Bronchial epithelial cell (primary cell): ENCODE measurements at regions not wholly inside any gene's neighbourhood (a gene's known extent, or its start where the extent isn't known, plus 50 kb on each side); places are given as distances from the start of the nearest gene placed in this dataset.
"Not testable (repeated sequence)": the region's sequence is repeated elsewhere in the genome, so short reads cannot be mapped to it uniquely, and the experiment has no call there.

Experiments used
- DNase-seq: peaks from one replicate; pipeline ENCODE4 v3.0.0-alpha.2; 2010; ENCODE audit warnings: low read depth
- FAIRE-seq: peaks from 2 replicates; lab custom pipeline; 2011; peaks lifted over from hg19 to GRCh38; lab: Jason Lieb, UNC
- H3K27me3 ChIP-seq: 2 replicates; pipeline ENCODE4 v1.5.1; 2011; ENCODE audit warnings: low read length; ENCODE audit not compliant: control insufficient read depth, insufficient read depth
- H3K36me3 ChIP-seq: 2 replicates; pipeline ENCODE4 v1.5.1; 2011; ENCODE audit warnings: low read length; ENCODE audit not compliant: control insufficient read depth, insufficient read depth
- H3K4me3 ChIP-seq: 2 replicates; pipeline ENCODE4 v1.5.1; 2011; ENCODE audit warnings: mild to moderate bottlenecking, low read depth, low read length, control low read depth
- CTCF ChIP-seq: IDR thresholded peaks from 2 replicates; pipeline ENCODE4 v1.5.1; 2011; ENCODE audit warnings: mild to moderate bottlenecking, moderate library complexity, low read length, control low read depth, inconsistent platforms; ENCODE audit not compliant: insufficient read depth, severe bottlenecking

DNA sequence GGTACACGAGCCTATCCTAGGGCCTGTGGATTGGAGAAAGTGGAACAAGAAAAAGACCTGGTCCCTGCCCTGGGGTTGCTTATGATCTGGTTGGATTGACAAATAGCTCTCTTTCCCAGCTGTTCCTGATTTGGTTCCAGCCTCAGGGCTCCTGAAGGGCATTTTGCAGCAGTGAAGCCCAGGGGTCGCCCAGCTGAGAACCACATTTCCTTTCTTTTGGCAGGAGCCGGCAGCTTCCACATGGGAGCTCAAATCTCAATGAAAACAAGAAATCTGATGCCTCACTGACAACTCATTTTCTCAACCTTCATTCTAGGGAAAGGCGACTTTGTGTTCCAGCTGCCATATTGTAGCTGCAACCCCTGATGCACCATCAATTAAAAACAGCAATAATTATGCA lies 140.6 kb upstream of the CADM1 start:
- no peak for DNase-seq
- no peaks in the 10 kb centered on the region for H3K36me3 ChIP-seq
- FAIRE-seq: no peak
- no peak for TF ChIP-seq CTCF
- peaks cover 5% of the 10 kb centered on the region for H3K27me3 ChIP-seq
- H3K4me3 ChIP-seq: no peak overlapping the region

DNA sequence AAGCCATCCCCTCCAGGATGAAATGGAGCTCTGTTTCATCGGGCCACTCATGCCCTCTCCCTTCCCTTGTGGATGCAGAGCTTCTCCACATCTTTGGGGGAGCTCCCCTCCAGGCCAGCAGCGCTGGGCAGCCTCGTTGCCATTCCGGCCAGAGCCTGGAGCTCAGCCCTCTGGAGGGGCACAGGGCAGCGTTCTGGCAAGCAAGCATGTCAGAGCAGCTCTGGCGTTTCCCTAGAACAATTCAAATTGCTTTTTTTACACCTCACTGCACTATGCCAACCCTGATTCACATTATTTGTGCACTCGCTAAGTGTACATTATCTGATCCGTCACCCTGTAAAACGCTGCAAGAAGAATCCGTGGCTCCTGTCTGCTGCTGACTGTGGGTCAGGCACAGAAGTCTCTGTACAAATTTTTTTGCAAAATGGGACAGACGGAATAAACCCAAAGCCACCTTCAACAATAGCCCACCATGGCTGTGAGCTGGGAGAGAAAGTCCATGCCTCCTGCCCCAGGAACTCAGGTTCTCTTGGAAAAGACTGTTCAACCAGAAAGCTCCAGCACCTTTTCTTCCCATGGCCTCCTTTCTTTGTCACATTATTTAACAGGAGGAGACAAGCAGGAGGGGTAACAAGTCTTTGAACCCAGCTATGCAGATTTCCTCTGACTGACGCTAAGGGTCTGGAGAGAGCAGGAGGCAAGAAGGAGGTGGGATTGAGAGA lies 139.5 kb upstream of the CADM1 start:
- Histone ChIP-seq H3K4me3 (no peak overlapping the region), H3K27me3 (peaks cover 5% of the 10 kb centered on the region), H3K36me3 (no peaks in the 10 kb centered on the region)
- DNase-seq: no peak
- FAIRE-seq: peak; percentile 36
- TF ChIP-seq CTCF: no peak

GRCh38 chr11:115642660-115643059 lies 138.4 kb upstream of the CADM1 start:
- H3K36me3 ChIP-seq: no peaks in the 10 kb centered on the region
- H3K4me3 ChIP-seq: no peak overlapping the region
- peaks cover 5% of the 10 kb centered on the region for H3K27me3 ChIP-seq
- no peak for FAIRE-seq
- TF ChIP-seq CTCF: no peak
- DNase-seq: no peak

DNA sequence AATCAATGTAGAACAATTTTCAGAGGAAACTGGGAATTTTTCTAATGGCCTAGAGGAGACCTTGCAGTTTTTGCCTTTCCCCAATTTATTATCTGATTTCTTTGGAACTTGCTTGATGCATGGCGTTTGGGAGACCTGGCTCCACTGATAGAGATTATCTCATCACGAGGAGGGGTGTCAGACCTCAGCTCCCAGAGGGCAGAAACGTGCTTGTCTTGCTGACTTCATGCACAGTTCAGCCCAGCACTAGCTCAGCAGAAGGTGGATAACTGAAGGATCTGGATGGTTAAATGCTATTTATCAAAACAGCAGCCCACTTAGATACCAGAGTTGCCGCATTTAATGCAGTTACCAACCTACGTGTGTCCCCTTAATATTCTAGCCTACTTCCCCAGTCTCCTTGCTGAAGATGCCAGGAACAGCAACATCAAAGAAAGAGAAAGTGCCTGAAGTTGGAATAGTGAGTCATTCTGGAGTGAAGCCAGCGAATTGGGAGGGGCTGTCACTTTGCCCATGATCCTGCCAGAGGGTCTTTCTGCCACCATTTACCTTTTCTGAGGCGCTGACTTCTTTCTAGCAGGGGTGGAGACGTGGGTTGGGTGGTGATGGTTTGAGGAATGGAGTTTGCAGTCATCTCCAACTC lies 133.5 kb upstream of the CADM1 start:
- Histone ChIP-seq H3K4me3 (no peak overlapping the region), H3K36me3 (no peaks in the 10 kb centered on the region), H3K27me3 (no peaks in the 10 kb centered on the region)
- FAIRE-seq: no peak
- no peak for TF ChIP-seq CTCF
- no peak for DNase-seq

DNA sequence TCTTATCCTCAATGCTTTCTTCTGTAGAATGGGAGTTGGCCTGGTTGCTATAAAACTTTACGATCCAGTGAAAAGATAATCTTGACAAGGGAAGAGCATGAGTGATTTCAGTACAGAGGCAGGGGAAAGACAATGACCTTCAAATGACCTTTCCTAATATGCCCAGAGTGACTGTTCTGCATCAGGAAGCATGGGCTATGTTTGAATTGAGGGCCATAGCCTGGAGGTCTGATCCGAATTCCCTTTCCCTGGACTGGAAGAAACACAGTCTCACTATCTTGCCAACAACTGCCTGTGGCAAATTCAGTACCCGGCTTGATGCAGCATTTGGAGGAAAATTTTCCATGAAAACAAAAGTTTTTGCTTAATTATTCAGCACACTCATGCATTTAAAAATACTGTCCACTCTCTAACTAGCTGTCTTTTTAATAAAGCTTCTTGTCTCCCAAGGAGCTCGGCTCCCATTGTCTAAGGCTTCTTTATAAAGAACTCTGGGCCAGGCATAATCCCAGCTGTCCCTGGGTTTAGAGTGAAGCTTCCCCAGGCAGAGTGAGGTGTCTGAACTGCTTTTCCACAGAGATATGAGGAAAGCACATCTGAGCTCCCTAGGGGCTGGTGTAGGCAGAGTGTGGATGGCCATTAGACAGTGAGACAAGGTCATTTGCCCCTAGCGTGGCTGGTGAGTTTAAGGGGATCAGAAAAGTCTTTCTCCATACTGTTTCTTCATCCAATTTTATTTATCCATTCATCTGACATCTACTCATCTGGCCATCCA lies 132.7 kb upstream of the CADM1 start:
- H3K4me3 ChIP-seq: no peak overlapping the region
- FAIRE-seq (no peak), DNase-seq (no peak)
- TF ChIP-seq CTCF: no peak
- no peaks in the 10 kb centered on the region for H3K27me3 ChIP-seq
- no peaks in the 10 kb centered on the region for H3K36me3 ChIP-seq

- not testable (repeated sequence) for H3K4me3 ChIP-seq, FAIRE-seq, H3K36me3 ChIP-seq, DNase-seq
- H3K27me3 ChIP-seq: peaks cover 10% of the 10 kb centered on the region
Observed at GRCh38 chr11:115633977-115634376, 129.8 kb upstream of the CADM1 start.
